ENCODE measurements at regions not wholly inside any gene's neighbourhood (a gene's known extent, or its start where the extent isn't known, plus 50 kb on each side); places are given as distances from the start of the nearest gene placed in this dataset.

DNA sequence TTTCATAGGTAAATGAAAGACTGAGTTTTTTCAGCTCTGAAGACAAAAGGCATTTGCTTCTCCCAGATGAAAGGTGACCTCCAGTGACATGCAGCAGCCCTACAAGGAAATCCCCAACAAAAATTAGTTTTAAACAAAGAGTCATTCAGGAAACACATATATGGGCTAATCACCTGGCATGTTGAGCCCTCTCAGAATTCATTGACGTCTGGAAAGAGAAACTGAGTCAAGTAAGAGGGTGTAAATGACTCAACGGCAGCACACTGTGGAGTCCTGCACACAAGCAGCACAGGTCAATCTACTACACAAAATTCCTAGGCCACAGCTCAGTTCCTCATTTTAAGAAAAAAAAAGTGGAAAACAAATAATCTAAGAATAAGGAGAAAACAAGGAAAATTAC, 592.3 kb downstream of the EPHA7 start:
- H3K4me3 Mint-ChIP-seq (ENCODE audit: unreplicated experiment) = no peak overlapping the region
- H3K27ac Mint-ChIP-seq (ENCODE audit: unreplicated experiment) = no peak overlapping the region
- H3K27me3 Mint-ChIP-seq (ENCODE audit: unreplicated experiment) = no peaks in the 10 kb centered on the region
- no peak for DNase-seq (ENCODE audit: extremely low spot score, unreplicated experiment)
- no peaks in the 10 kb centered on the region for H3K36me3 Mint-ChIP-seq (ENCODE audit: unreplicated experiment)
- TF ChIP-seq, protein P1, sequence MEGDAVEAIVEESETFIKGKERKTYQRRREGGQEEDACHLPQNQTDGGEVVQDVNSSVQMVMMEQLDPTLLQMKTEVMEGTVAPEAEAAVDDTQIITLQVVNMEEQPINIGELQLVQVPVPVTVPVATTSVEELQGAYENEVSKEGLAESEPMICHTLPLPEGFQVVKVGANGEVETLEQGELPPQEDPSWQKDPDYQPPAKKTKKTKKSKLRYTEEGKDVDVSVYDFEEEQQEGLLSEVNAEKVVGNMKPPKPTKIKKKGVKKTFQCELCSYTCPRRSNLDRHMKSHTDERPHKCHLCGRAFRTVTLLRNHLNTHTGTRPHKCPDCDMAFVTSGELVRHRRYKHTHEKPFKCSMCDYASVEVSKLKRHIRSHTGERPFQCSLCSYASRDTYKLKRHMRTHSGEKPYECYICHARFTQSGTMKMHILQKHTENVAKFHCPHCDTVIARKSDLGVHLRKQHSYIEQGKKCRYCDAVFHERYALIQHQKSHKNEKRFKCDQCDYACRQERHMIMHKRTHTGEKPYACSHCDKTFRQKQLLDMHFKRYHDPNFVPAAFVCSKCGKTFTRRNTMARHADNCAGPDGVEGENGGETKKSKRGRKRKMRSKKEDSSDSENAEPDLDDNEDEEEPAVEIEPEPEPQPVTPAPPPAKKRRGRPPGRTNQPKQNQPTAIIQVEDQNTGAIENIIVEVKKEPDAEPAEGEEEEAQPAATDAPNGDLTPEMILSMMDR (IDR thresholded peaks at IDR 0.05) = no peak
- no peaks in the 10 kb centered on the region for H3K9me3 Mint-ChIP-seq (ENCODE audit: unreplicated experiment)
- H3K4me1 Mint-ChIP-seq (ENCODE audit: unreplicated experiment) = no peaks in the 10 kb centered on the region

DNA sequence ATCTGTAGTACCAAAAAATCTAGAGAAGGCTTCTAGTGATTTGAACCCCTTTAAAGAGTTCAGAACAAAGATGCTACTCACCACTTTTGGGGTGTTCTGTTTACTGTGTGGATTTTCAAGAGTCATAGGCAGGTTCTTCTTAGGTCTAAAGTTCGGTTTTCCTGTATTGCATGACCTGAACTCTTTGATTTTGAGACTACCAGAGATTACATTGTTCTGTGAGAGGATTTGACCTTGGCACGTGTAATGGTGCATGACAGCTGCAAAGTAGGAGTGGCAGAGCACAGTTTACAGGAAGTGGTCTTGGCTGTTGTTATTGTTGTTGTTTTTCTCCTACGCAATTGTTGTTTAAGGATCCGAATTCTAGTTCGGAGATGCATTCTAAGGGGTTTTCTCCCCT, 592.7 kb downstream of the EPHA7 start:
- H3K27me3 Mint-ChIP-seq (ENCODE audit: unreplicated experiment) = no peaks in the 10 kb centered on the region
- no peak overlapping the region for H3K27ac Mint-ChIP-seq (ENCODE audit: unreplicated experiment)
- H3K9me3 Mint-ChIP-seq (ENCODE audit: unreplicated experiment) = no peaks in the 10 kb centered on the region
- H3K4me1 Mint-ChIP-seq (ENCODE audit: unreplicated experiment) = no peaks in the 10 kb centered on the region
- no peak for DNase-seq (ENCODE audit: extremely low spot score, unreplicated experiment)
- no peaks in the 10 kb centered on the region for H3K36me3 Mint-ChIP-seq (ENCODE audit: unreplicated experiment)
- H3K4me3 Mint-ChIP-seq (ENCODE audit: unreplicated experiment) = no peak overlapping the region
- TF ChIP-seq, protein P1 (IDR thresholded peaks at IDR 0.05) = no peak

DNA sequence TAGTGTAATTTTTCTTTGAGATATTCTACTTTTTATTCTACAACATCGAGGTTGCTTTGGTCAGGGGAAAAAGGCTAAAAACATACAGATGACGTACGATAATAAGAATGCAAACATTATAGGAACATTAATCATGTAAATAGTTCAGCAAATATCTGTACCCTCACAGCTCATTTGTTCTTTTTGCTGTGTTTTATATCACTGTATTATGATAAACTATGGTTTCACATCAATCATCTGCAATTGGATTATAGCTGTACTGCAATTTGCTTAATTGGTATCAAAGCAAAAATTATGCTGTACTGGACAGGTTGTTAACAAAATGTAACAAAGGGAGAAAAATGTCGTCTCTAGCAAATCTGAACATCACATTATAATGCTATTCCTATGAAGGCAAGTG, 597.1 kb downstream of the EPHA7 start:
- H3K9me3 Mint-ChIP-seq (ENCODE audit: unreplicated experiment) = no peaks in the 10 kb centered on the region
- H3K4me3 Mint-ChIP-seq (ENCODE audit: unreplicated experiment) = no peak overlapping the region
- H3K4me1 Mint-ChIP-seq (ENCODE audit: unreplicated experiment) = no peaks in the 10 kb centered on the region
- no peak for DNase-seq (ENCODE audit: extremely low spot score, unreplicated experiment)
- no peaks in the 10 kb centered on the region for H3K36me3 Mint-ChIP-seq (ENCODE audit: unreplicated experiment)
- H3K27me3 Mint-ChIP-seq (ENCODE audit: unreplicated experiment) = peaks cover 8% of the 10 kb centered on the region
- TF ChIP-seq, protein P1 (IDR thresholded peaks at IDR 0.05) = no peak
- H3K27ac Mint-ChIP-seq (ENCODE audit: unreplicated experiment) = no peak overlapping the region

DNA sequence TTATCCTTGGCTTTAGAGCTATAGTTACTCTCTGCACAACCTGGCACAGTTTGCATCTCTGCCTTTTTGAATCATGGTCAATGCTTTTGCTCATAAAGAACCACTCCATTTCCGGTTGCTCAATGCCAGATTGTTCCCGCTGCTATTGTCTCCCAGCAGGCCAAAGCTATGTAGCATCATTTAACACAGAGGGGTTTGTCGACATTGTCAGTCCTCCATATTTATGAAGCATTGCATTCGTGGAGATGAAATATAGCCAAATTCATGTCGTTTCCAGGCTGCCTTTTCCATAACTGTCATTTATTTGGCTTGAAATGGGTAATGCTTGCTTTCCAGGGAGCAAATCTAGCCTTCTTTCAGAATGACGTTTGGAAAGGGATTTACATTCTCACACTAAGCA, 598.8 kb downstream of the EPHA7 start:
- peaks cover 8% of the 10 kb centered on the region for H3K27me3 Mint-ChIP-seq (ENCODE audit: unreplicated experiment)

DNA sequence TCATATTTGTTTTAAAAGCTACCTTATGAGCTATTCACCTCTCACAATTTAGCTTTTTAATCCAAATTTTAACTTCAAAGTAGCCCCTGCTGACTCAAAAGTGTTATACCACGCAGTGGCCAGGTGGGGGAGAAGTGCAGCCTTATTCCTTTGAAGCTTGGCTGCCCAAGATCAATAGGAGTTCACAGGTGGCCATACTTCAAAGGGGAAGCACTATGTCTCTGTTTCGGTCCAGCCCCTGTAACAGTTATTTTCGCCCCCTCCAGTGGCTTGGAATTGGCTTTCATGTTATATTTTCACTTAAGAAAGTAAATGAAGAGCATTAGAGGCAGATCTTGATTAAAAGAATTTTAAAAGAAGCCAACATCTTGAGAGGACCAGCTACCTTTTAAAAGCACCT, 608.4 kb downstream of the EPHA7 start:
- H3K27ac Mint-ChIP-seq (ENCODE audit: unreplicated experiment) = no peak overlapping the region
- no peaks in the 10 kb centered on the region for H3K4me1 Mint-ChIP-seq (ENCODE audit: unreplicated experiment)
- DNase-seq (ENCODE audit: extremely low spot score, unreplicated experiment) = no peak
- no peak overlapping the region for H3K4me3 Mint-ChIP-seq (ENCODE audit: unreplicated experiment)
- TF ChIP-seq, protein P1 (IDR thresholded peaks at IDR 0.05) = peak; percentile 66
- no peaks in the 10 kb centered on the region for H3K9me3 Mint-ChIP-seq (ENCODE audit: unreplicated experiment)
- H3K36me3 Mint-ChIP-seq (ENCODE audit: unreplicated experiment) = no peaks in the 10 kb centered on the region
- no peaks in the 10 kb centered on the region for H3K27me3 Mint-ChIP-seq (ENCODE audit: unreplicated experiment)

More for the DNA sequence above, 598.8 kb downstream of the EPHA7 start:
- Mint-ChIP-seq H3K27ac (ENCODE audit: unreplicated experiment) (no peak overlapping the region), H3K36me3 (ENCODE audit: unreplicated experiment) (no peaks in the 10 kb centered on the region), H3K4me3 (ENCODE audit: unreplicated experiment) (no peak overlapping the region), H3K4me1 (ENCODE audit: unreplicated experiment) (no peaks in the 10 kb centered on the region), H3K9me3 (ENCODE audit: unreplicated experiment) (peaks cover 5% of the 10 kb centered on the region)
- no peak for DNase-seq (ENCODE audit: extremely low spot score, unreplicated experiment)
- TF ChIP-seq, protein P1 (IDR thresholded peaks at IDR 0.05) = no peak

Data from osteocyte (in vitro differentiated cells).